ENCODE measurements at regions not wholly inside any gene's neighbourhood (a gene's known extent, or its start where the extent isn't known, plus 50 kb on each side); places are given as distances from the start of the nearest gene placed in this dataset.
"Not testable (repeated sequence)": the region's sequence is repeated elsewhere in the genome, so short reads cannot be mapped to it uniquely, and the experiment has no call there.

DNA sequence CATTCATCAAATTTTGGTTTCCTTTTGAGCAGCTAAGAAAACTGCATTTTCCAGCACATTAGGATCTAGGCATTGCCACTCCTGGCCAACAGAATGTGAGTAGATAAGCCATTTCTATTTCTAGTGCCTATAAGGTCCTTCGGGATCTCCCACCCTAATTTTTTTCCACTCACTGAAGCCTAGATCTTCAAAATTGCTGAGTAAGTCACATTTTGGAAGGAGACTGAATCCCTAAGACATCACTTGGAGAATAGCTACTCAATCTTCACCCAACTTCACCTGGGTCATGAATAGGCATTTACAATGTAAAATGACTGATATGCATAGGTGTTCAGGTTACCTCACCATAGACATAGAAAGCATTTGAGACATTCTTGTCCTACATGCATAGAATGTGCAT is 548.1 kb upstream of the GYPC start:
- Histone ChIP-seq H3K9me3 (ENCODE audit: control insufficient read depth in 2 of 2, low read length in 2 of 2) (no peaks in the 10 kb centered on the region), H3K27me3 (ENCODE audit: control insufficient read depth, insufficient read depth, low read length) (no peaks in the 10 kb centered on the region), H3K36me3 (ENCODE audit: control insufficient read depth, insufficient read depth, low read length) (no peaks in the 10 kb centered on the region), H3K4me3 (ENCODE audit: low read depth, low read length) (no peak overlapping the region), H3K27ac (ENCODE audit: insufficient read depth, low read length, poor library complexity, severe bottlenecking) (no peak overlapping the region), H3K4me1 (ENCODE audit: control insufficient read depth, insufficient read depth, low read length, poor library complexity, severe bottlenecking) (no peaks in the 10 kb centered on the region)
- no peak overlapping the region for H3K27ac Mint-ChIP-seq
- H3K9me3 Mint-ChIP-seq, result peaks cover 1 to 16% (median 4%) of the 10 kb centered on the region in 7 donors
- no peaks in the 10 kb centered on the region for H3K36me3 Mint-ChIP-seq
- no peak for ATAC-seq (ENCODE audit: low read depth in 2 of 2)
- H3K27me3 Mint-ChIP-seq, result no peaks in the 10 kb centered on the region
- H3K4me3 Mint-ChIP-seq, result no peak overlapping the region
- H3K4me1 Mint-ChIP-seq, result no peaks in the 10 kb centered on the region
- DNase-seq, result no peak

DNA sequence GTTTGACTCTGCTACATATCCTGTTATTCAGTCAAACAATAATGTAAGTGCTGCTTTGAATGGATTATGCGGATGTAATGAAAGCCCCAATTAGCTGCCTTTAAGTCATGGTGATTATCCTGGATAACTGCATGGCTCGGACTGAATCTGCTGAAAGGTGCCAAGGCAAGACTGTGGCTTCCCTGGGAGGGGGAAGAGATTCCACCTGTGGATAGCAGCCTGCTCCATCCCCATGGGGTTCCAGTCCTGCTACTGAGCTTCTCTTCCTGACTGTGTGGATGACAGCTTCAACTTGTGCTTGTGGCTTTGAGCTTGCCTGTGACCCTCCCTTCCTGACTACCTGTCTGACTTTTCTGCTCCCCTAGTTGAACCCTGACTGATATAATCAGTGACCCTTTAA is 540.0 kb upstream of the GYPC start:
- ATAC-seq (ENCODE audit: low read depth in 2 of 2) (no peak), DNase-seq (no peak)
- no peaks in the 10 kb centered on the region for H3K4me1 Mint-ChIP-seq
- H3K27me3 Mint-ChIP-seq, result no peaks in the 10 kb centered on the region
- Histone ChIP-seq H3K4me3 (ENCODE audit: low read depth, low read length) (no peak overlapping the region), H3K4me1 (ENCODE audit: control insufficient read depth, insufficient read depth, low read length, poor library complexity, severe bottlenecking) (no peaks in the 10 kb centered on the region), H3K27ac (ENCODE audit: insufficient read depth, low read length, poor library complexity, severe bottlenecking) (no peak overlapping the region), H3K36me3 (ENCODE audit: control insufficient read depth, insufficient read depth, low read length) (no peaks in the 10 kb centered on the region), H3K9me3 (ENCODE audit: control insufficient read depth in 2 of 2, low read length in 2 of 2) (no peaks in the 10 kb centered on the region), H3K27me3 (ENCODE audit: control insufficient read depth, insufficient read depth, low read length) (no peaks in the 10 kb centered on the region)
- peaks cover 0 to 4% (median 1%) of the 10 kb centered on the region in 7 donors for H3K9me3 Mint-ChIP-seq
- H3K36me3 Mint-ChIP-seq, result no peaks in the 10 kb centered on the region
- no peak overlapping the region for H3K4me3 Mint-ChIP-seq
- H3K27ac Mint-ChIP-seq, result no peak overlapping the region

DNA sequence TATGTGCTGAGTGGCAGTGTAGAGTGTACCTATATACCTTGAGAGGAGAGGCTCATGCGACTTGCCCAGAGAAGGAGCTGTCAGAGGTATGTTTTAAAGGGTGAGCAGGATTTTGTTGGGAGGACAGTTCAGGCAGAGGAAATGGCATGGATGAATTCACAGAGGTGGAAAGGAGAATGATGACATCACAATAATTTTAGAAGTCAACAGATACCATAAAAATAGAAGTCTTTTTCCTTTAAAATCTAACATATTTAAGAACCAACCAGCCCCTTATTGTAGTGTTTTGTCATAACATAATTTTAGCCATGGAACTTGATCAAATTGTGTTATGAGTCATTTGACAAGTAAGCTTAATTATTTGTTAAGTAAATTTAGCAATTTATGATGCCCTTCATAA is 538.1 kb upstream of the GYPC start:
- H3K27ac Mint-ChIP-seq, result no peak overlapping the region
- H3K4me1 ChIP-seq (ENCODE audit: control insufficient read depth, insufficient read depth, low read length, poor library complexity, severe bottlenecking), result no peaks in the 10 kb centered on the region
- DNase-seq (no peak), ATAC-seq (ENCODE audit: low read depth in 2 of 2) (no peak)
- H3K27me3 ChIP-seq (ENCODE audit: control insufficient read depth, insufficient read depth, low read length), result no peaks in the 10 kb centered on the region
- no peaks in the 10 kb centered on the region for H3K36me3 Mint-ChIP-seq
- H3K9me3 Mint-ChIP-seq, result peaks cover 0 to 3% (median under 1%) of the 10 kb centered on the region in 7 donors
- no peaks in the 10 kb centered on the region for H3K4me1 Mint-ChIP-seq
- H3K4me3 ChIP-seq (ENCODE audit: low read depth, low read length), result no peak overlapping the region
- no peaks in the 10 kb centered on the region for H3K9me3 ChIP-seq (ENCODE audit: control insufficient read depth in 2 of 2, low read length in 2 of 2)
- no peaks in the 10 kb centered on the region for H3K36me3 ChIP-seq (ENCODE audit: control insufficient read depth, insufficient read depth, low read length)
- no peak overlapping the region for H3K4me3 Mint-ChIP-seq
- no peaks in the 10 kb centered on the region for H3K27me3 Mint-ChIP-seq
- no peak overlapping the region for H3K27ac ChIP-seq (ENCODE audit: insufficient read depth, low read length, poor library complexity, severe bottlenecking)

DNA sequence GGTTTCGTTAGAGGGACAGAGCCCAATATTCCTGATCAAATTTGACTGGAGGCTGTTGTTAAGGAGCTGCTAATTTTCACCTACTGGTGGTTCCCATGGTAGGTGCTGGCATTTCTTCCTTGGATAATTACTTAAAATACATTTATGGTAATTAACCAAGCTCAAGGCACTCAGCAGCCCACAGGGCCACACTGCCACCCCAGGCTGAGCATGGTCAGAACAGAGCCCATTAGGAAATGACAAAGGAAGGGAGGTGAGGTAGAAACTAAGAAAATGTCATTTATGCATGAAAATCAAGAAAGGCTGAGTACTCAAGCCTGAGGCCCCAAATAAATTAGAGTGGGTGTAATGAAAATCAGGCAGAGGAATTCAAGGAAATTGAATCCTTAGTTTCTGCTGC is 510.2 kb upstream of the GYPC start:
- no peak overlapping the region for H3K27ac Mint-ChIP-seq
- Histone ChIP-seq H3K36me3 (ENCODE audit: control insufficient read depth, insufficient read depth, low read length) (no peaks in the 10 kb centered on the region), H3K4me3 (ENCODE audit: low read depth, low read length) (no peak overlapping the region), H3K9me3 (ENCODE audit: control insufficient read depth in 2 of 2, low read length in 2 of 2) (no peaks in the 10 kb centered on the region), H3K27me3 (ENCODE audit: control insufficient read depth, insufficient read depth, low read length) (no peaks in the 10 kb centered on the region), H3K27ac (ENCODE audit: insufficient read depth, low read length, poor library complexity, severe bottlenecking) (no peak overlapping the region), H3K4me1 (ENCODE audit: control insufficient read depth, insufficient read depth, low read length, poor library complexity, severe bottlenecking) (no peaks in the 10 kb centered on the region)
- no peak overlapping the region for H3K4me3 Mint-ChIP-seq
- H3K27me3 Mint-ChIP-seq, result no peaks in the 10 kb centered on the region
- ATAC-seq (ENCODE audit: low read depth in 2 of 2) (no peak), DNase-seq (no peak)
- H3K9me3 Mint-ChIP-seq, result peaks cover 0 to 15% (median 6%) of the 10 kb centered on the region in 7 donors
- H3K4me1 Mint-ChIP-seq, result no peaks in the 10 kb centered on the region
- H3K36me3 Mint-ChIP-seq, result no peaks in the 10 kb centered on the region

DNA sequence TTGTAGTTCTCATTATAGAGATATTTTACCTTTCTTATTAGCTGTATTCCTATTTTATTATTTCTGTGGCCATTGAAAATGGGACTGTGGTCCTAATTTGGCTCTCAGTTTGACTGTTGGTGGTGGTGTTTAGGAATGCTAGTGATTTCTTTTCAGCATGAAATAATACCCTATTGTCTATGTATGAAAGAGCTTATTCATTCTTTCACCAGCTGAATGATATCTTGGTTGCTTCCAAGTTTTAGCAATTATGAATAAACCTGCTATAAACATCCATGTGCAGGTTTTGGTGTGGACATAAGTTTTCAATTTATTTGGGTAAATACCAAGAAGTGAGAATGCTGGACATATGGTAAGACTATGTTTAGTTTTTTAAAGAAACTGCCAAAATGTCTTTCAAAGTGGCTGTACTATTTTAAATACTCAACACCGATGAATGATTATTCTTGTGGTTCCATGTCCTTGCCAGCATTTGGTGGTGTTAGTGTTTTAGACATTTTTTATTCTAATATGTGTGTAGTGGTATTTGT is 501.6 kb upstream of the GYPC start:
- H3K27ac ChIP-seq (ENCODE audit: insufficient read depth, low read length, poor library complexity, severe bottlenecking), result no peak overlapping the region
- Mint-ChIP-seq H3K27ac (no peak overlapping the region), H3K4me3 (no peak overlapping the region), H3K9me3 (peaks cover 1 to 18% (median 4%) of the 10 kb centered on the region in 7 donors), H3K27me3 (no peaks in the 10 kb centered on the region), H3K36me3 (no peaks in the 10 kb centered on the region), H3K4me1 (no peaks in the 10 kb centered on the region)
- DNase-seq (no peak), ATAC-seq (ENCODE audit: low read depth in 2 of 2) (no peak)
- H3K9me3 ChIP-seq (ENCODE audit: control insufficient read depth in 2 of 2, low read length in 2 of 2), result no peaks in the 10 kb centered on the region
- no peaks in the 10 kb centered on the region for H3K4me1 ChIP-seq (ENCODE audit: control insufficient read depth, insufficient read depth, low read length, poor library complexity, severe bottlenecking)
- H3K27me3 ChIP-seq (ENCODE audit: control insufficient read depth, insufficient read depth, low read length), result no peaks in the 10 kb centered on the region
- no peaks in the 10 kb centered on the region for H3K36me3 ChIP-seq (ENCODE audit: control insufficient read depth, insufficient read depth, low read length)
- H3K4me3 ChIP-seq (ENCODE audit: low read depth, low read length), result no peak overlapping the region

DNA sequence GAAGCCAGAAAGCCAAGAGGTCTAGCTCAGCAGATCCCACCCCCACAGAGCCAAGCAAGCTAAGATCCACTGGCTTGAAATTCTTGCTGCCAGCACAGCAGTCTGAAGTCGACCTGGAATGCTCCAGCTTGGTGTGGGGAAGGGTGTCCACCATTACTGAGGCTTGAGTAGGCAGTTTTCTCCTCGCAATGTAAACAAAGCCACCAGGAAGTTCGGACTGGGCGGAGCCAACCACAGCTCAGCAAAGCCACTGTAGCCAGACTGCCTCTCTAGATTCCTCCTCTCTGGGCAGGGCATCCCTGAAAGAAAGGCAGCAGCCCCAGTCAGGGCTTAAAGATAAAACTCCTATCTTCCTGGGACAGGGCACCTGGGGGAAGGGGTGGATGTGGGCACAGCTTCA is 495.0 kb upstream of the GYPC start:
- H3K36me3 ChIP-seq (ENCODE audit: control insufficient read depth, insufficient read depth, low read length); H3K36me3 Mint-ChIP-seq; H3K4me1 Mint-ChIP-seq; H3K4me3 ChIP-seq (ENCODE audit: low read depth, low read length); H3K4me3 Mint-ChIP-seq; H3K27ac ChIP-seq (ENCODE audit: insufficient read depth, low read length, poor library complexity, severe bottlenecking); H3K9me3 ChIP-seq (ENCODE audit: control insufficient read depth in 2 of 2, low read length in 2 of 2); DNase-seq; H3K27ac Mint-ChIP-seq; ATAC-seq (ENCODE audit: low read depth in 2 of 2); H3K27me3 ChIP-seq (ENCODE audit: control insufficient read depth, insufficient read depth, low read length); H3K27me3 Mint-ChIP-seq; H3K4me1 ChIP-seq (ENCODE audit: control insufficient read depth, insufficient read depth, low read length, poor library complexity, severe bottlenecking): not testable (repeated sequence)
- H3K9me3 Mint-ChIP-seq, result peaks cover 0 to 11% (median 3%) of the 10 kb centered on the region in 7 donors

DNA sequence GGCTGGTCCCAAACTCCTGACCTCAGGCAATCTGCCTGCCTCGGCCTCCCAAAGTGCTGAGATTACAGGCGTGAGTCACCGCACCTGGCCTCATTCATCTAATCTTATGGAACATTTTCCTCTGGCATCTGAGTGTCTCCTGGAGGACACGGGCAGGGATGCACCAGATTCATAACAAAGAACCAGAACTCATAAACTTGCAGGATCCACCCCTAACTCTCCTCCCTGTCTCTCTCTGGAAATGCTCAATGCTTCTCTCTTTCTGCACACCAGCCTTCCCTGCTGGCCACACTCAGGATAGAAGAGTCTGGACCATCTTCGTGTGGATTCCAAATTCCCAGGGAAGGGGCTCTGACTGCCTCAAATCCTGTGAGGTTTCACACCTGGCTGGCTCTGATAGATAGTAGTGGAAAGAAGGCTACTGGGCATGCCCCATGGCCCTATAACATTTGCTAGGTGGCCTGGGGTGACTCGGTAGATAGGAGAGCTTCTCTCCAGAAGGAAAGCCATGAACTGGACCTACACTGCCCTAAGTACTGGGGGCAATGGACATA is 483.2 kb upstream of the GYPC start:
- peaks cover 0 to 3% (median 0%) of the 10 kb centered on the region in 7 donors for H3K9me3 Mint-ChIP-seq
- ATAC-seq (ENCODE audit: low read depth in 2 of 2) (no peak), DNase-seq (no peak)
- H3K9me3 ChIP-seq (ENCODE audit: control insufficient read depth in 2 of 2, low read length in 2 of 2), result no peaks in the 10 kb centered on the region
- H3K4me3 Mint-ChIP-seq, result no peak overlapping the region
- no peaks in the 10 kb centered on the region for H3K27me3 Mint-ChIP-seq
- H3K27ac ChIP-seq (ENCODE audit: insufficient read depth, low read length, poor library complexity, severe bottlenecking), result no peak overlapping the region
- H3K36me3 ChIP-seq (ENCODE audit: control insufficient read depth, insufficient read depth, low read length), result no peaks in the 10 kb centered on the region
- no peaks in the 10 kb centered on the region for H3K4me1 ChIP-seq (ENCODE audit: control insufficient read depth, insufficient read depth, low read length, poor library complexity, severe bottlenecking)
- no peaks in the 10 kb centered on the region for H3K4me1 Mint-ChIP-seq
- H3K4me3 ChIP-seq (ENCODE audit: low read depth, low read length), result no peak overlapping the region
- no peaks in the 10 kb centered on the region for H3K27me3 ChIP-seq (ENCODE audit: control insufficient read depth, insufficient read depth, low read length)
- H3K27ac Mint-ChIP-seq, result no peak overlapping the region
- H3K36me3 Mint-ChIP-seq, result no peaks in the 10 kb centered on the region

DNA sequence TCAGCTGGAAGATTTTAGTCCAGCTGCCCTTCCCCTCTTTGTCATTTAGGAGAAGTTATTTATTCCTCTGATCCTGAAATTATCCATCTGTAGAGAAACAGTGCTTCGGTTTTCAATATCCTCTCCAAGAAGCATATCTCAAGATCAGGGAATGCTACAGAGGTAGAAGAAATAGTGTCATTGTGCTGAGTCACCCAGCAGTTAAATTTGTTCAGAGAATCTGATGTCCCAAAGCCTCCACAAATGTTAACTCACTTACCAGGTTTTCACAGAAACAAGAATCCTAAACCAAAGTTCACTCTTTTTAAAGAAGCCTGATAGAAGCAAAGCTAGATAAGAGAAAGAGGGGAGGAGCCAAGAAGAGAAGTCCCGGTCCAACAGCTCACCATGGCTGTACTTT is 480.7 kb upstream of the GYPC start:
- H3K4me1 Mint-ChIP-seq, result no peaks in the 10 kb centered on the region
- Histone ChIP-seq H3K4me3 (ENCODE audit: low read depth, low read length) (no peak overlapping the region), H3K27ac (ENCODE audit: insufficient read depth, low read length, poor library complexity, severe bottlenecking) (no peak overlapping the region), H3K4me1 (ENCODE audit: control insufficient read depth, insufficient read depth, low read length, poor library complexity, severe bottlenecking) (no peaks in the 10 kb centered on the region), H3K36me3 (ENCODE audit: control insufficient read depth, insufficient read depth, low read length) (no peaks in the 10 kb centered on the region), H3K27me3 (ENCODE audit: control insufficient read depth, insufficient read depth, low read length) (no peaks in the 10 kb centered on the region), H3K9me3 (ENCODE audit: control insufficient read depth in 2 of 2, low read length in 2 of 2) (no peaks in the 10 kb centered on the region)
- no peak for DNase-seq
- ATAC-seq (ENCODE audit: low read depth in 2 of 2), result no peak
- H3K4me3 Mint-ChIP-seq, result no peak overlapping the region
- H3K36me3 Mint-ChIP-seq, result no peaks in the 10 kb centered on the region
- H3K9me3 Mint-ChIP-seq, result peaks cover 0 to 2% (median 0%) of the 10 kb centered on the region in 7 donors
- H3K27me3 Mint-ChIP-seq, result no peaks in the 10 kb centered on the region
- H3K27ac Mint-ChIP-seq, result no peak overlapping the region
